NT2/D1 (cell line): ENCODE measurements at regions not wholly inside any gene's neighbourhood (a gene's known extent, or its start where the extent isn't known, plus 50 kb on each side); places are given as distances from the start of the nearest gene placed in this dataset.

Experiments
- SUZ12 ChIP-seq: IDR thresholded peaks from 2 replicates; pipeline ENCODE4 v1.6.1; 2011; ENCODE audit not compliant: insufficient read length, insufficient read depth; ENCODE audit errors: extremely low read depth
- YY1 ChIP-seq: IDR thresholded peaks from 2 replicates; pipeline ENCODE4 v1.6.1; 2011; ENCODE audit not compliant: insufficient read length, insufficient read depth
- ZNF274 ChIP-seq: IDR thresholded peaks from 2 replicates; pipeline ENCODE4 v1.6.1; 2011; ENCODE audit warnings: mild to moderate bottlenecking, low read depth, low read length

DNA sequence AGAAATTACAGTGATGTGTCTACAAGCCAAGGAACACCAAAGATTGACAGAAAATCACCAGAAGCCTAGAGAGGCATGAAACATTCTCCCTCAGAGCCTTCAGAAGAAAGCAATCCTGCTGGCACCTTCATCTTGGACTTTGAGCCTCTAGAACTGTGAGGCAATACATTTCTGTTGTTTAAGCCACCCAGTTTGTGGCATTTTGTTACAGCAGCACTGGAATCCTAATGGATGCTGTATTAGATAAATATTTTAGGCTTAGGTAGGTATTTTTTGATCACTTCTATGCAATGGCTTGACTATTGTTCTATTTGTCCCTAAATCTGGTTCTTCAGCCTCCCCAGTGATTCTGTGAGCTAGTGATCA is 453.1 kb downstream of the LTN1 start:
- TF ChIP-seq YY1 (no peak), ZNF274 (no peak), SUZ12 (no peak)
